Right atrium auricular region (tissue), 2 donors: ENCODE measurements at regions not wholly inside any gene's neighbourhood (a gene's known extent, or its start where the extent isn't known, plus 50 kb on each side); places are given as distances from the start of the nearest gene placed in this dataset.
"Not testable (repeated sequence)": the region's sequence is repeated elsewhere in the genome, so short reads cannot be mapped to it uniquely, and the experiment has no call there.

ENCODE experiments used
- DNase-seq: peaks from one replicate; pipeline ENCODE4 v3.0.0-alpha.2; 2019; ENCODE audit warnings: low spot score
- H3K27ac ChIP-seq, 2 donors: fragments of 200-600 bp; sonication (generic); 1 replicate in 1 of 2; 2 replicates in 1 of 2; pipeline ENCODE4 v1.5.1; 2016 to 2019
- H3K27me3 ChIP-seq, 2 donors: fragments of 200-600 bp; sonication (generic); one replicate each; pipeline versions ENCODE4 v1.5.1 to v1.6.0; 2017 to 2019
- H3K36me3 ChIP-seq: fragments of 200-600 bp; sonication (generic); one replicate; pipeline ENCODE4 v1.5.1; 2016
- H3K4me1 ChIP-seq, 2 donors: fragments of 200-600 bp; sonication (generic); one replicate each; pipeline versions ENCODE4 v1.5.1 to v1.6.0; 2017 to 2019
- H3K4me3 ChIP-seq, 2 donors: fragments of 200-600 bp; sonication (generic); 1 replicate in 1 of 2; 2 replicates in 1 of 2; pipeline ENCODE4 v1.5.1; 2017 to 2019; ENCODE audit warnings: mild to moderate bottlenecking in 1 of 2, moderate library complexity in 1 of 2
- H3K9me3 ChIP-seq, 2 donors: fragments of 200-600 bp; sonication (generic); one replicate each; pipeline ENCODE4 v1.5.1; 2019
- TF ChIP-seq, protein P1 (sequence below), 2 donors: fragments of 200-600 bp; sonication (generic); IDR thresholded peaks; one replicate each; pipeline ENCODE4 v1.5.1; 2019; ENCODE audit warnings: antibody characterized with exemption in 2 of 2

DNA sequence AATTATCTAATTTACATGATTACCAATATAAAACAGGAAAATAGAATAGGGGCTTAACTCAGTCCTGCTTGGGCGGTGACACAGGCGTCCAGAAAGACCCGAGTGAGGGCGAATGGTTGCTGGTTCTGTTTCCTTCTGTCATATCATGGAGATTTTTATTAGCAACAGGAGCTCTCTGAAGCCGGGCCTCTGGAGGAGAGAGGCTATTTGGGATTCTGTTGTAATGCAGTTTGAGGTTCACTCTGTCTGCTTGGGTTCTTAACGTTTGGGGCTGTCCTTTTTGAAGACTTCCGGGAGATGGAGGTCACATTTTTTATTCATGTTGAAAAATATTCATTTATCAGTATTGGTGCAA lies 115.7 kb upstream of the ZNF536 start:
- Histone ChIP-seq H3K36me3 (no peaks in the 10 kb centered on the region), H3K27ac (no peak overlapping the region), H3K9me3 (no peaks in the 10 kb centered on the region), H3K4me3 (no peak overlapping the region), H3K27me3 (no peaks in the 10 kb centered on the region), H3K4me1 (no peaks in the 10 kb centered on the region)
- TF ChIP-seq, protein P1, sequence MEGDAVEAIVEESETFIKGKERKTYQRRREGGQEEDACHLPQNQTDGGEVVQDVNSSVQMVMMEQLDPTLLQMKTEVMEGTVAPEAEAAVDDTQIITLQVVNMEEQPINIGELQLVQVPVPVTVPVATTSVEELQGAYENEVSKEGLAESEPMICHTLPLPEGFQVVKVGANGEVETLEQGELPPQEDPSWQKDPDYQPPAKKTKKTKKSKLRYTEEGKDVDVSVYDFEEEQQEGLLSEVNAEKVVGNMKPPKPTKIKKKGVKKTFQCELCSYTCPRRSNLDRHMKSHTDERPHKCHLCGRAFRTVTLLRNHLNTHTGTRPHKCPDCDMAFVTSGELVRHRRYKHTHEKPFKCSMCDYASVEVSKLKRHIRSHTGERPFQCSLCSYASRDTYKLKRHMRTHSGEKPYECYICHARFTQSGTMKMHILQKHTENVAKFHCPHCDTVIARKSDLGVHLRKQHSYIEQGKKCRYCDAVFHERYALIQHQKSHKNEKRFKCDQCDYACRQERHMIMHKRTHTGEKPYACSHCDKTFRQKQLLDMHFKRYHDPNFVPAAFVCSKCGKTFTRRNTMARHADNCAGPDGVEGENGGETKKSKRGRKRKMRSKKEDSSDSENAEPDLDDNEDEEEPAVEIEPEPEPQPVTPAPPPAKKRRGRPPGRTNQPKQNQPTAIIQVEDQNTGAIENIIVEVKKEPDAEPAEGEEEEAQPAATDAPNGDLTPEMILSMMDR (IDR thresholded peaks at IDR 0.05): no peak
- DNase-seq: no peak

DNA sequence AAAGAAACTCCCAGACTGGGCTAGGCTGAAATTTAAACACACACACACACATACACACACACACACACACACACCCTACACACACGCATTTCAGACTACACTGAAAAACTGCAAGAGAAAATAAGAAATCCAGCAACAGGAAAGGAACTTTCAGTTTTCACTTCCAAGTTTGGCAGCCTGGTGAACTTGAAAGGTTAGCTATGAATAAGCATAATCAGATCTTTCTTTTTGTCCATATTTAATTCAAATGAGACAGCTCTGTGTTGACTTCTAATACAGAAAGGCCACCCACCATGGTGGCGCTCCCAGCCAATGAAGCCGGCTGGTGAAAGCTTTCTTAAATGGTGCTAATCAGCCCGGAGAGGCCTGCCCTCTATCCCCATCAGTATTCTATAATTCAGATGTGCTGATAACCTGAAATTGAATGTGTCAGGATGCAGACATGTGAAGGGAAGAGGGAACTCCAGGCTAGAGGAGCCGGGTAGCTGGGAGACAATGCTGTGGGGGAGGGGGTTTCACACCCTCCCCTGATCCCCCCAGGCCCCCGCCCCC lies 108.3 kb upstream of the ZNF536 start:
- no peaks in the 10 kb centered on the region for H3K4me1 ChIP-seq
- H3K27me3 ChIP-seq: no peaks in the 10 kb centered on the region
- DNase-seq: no peak
- TF ChIP-seq, protein P1 (IDR thresholded peaks at IDR 0.05): no peak
- no peak overlapping the region for H3K4me3 ChIP-seq
- H3K36me3 ChIP-seq: no peaks in the 10 kb centered on the region
- no peak overlapping the region for H3K27ac ChIP-seq
- H3K9me3 ChIP-seq: no peaks in the 10 kb centered on the region

DNA sequence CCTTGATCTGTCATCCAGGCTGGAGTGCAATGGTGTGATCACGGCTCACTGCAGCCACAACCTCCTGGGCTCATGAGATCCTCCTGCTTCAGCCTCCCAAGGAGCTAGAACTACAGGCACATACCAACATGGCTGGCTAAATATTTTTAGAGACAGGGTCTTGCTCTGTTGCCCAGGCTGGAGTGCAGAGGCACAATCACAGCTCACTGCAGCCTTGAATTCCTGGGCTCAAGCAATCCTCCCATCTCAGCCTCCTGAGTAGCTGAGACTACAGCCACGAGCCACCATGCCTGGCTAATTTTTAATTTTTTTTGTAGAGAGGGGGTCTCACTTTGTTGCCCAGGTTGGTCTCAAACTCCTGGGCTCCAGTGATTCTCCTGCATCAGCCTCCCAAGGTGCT lies 106.3 kb upstream of the ZNF536 start:
- H3K27ac ChIP-seq, DNase-seq, H3K9me3 ChIP-seq, H3K36me3 ChIP-seq, H3K4me1 ChIP-seq, H3K27me3 ChIP-seq, H3K4me3 ChIP-seq: not testable (repeated sequence)

DNA sequence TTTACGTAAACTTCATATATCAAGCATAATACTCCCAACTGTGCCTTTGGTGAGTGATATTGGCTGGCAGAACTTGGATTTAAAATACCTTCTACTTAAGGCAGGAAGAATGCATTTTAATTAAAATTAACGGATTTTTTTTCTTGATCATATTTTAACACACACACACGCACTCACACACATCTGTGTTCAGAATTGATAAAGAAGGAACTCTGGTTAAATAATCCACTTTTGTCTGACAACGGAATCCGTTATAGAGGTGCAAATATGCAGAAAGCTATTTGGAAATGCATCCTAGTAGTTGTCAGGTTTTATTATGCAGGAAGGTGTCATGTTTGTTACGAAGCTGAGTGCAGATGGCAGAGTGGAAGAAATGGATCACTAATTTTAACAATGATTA lies 105.5 kb upstream of the ZNF536 start:
- Histone ChIP-seq H3K27me3 (no peaks in the 10 kb centered on the region), H3K4me3 (no peak overlapping the region), H3K4me1 (no peaks in the 10 kb centered on the region), H3K27ac (no peak overlapping the region), H3K36me3 (no peaks in the 10 kb centered on the region), H3K9me3 (no peaks in the 10 kb centered on the region)
- TF ChIP-seq, protein P1 (IDR thresholded peaks at IDR 0.05): no peak
- DNase-seq: no peak

DNA sequence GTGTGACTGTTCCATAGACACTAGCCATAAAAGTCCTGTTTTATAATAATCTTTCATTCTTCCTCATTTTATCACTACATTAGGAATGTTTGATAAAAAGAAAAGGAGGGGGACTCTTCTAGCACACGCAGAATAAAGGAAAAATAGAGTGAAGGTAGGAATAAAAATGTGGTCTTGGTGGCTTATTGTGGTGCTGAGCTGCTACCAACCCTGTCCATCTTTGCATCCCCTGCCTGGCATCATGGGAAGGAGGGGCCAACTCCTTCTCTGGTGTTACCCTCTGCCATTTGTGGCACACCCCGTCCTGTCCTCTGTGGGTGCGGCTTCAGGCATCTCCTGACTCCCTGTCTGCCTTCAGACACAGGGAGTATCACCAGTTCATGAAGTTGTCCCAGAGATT lies 104.9 kb upstream of the ZNF536 start:
- Histone ChIP-seq H3K36me3 (no peaks in the 10 kb centered on the region), H3K27me3 (no peaks in the 10 kb centered on the region)
- TF ChIP-seq, protein P1 (IDR thresholded peaks at IDR 0.05): no peak

DNA sequence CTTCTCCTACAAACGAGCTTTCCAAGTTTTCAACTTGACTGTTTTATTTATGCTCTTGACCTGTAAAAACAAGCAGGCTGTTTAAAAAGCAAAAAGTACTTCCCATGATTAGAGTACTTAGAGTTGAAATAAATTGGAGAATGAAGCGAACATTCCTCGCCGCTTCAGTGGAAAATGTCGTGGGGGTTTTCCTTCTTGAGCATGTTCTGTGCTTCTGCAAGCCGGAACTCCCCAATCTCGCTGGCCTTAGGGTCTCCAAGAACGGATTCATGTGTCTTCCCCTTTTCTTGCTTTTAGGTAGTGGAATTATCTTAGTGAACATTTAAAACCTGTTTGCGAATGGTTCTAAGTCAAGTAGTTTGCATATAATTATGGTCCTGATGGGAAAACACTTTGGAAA lies 103.6 kb upstream of the ZNF536 start:
- no peak for DNase-seq
- no peak overlapping the region for H3K4me3 ChIP-seq
- no peaks in the 10 kb centered on the region for H3K36me3 ChIP-seq
- H3K27ac ChIP-seq: no peak overlapping the region
- H3K9me3 ChIP-seq: peaks cover 0 to 18% of the 10 kb centered on the region in 2 donors
- TF ChIP-seq, protein P1 (IDR thresholded peaks at IDR 0.05): no peak
- H3K27me3 ChIP-seq: no peaks in the 10 kb centered on the region
- H3K4me1 ChIP-seq: no peaks in the 10 kb centered on the region

More for the DNA sequence above, 104.9 kb upstream of the ZNF536 start:
- Histone ChIP-seq H3K27ac (no peak overlapping the region), H3K4me1 (no peaks in the 10 kb centered on the region), H3K4me3 (no peak overlapping the region), H3K9me3 (peaks cover 0 to 6% of the 10 kb centered on the region in 2 donors)
- no peak for DNase-seq
